NCI-H2029 treated with DMSO at 0.1 percent for 48 hours (cell line): ENCODE measurements at regions not wholly inside any gene's neighbourhood (a gene's known extent, or its start where the extent isn't known, plus 50 kb on each side); places are given as distances from the start of the nearest gene placed in this dataset.
"Not testable (repeated sequence)": the region's sequence is repeated elsewhere in the genome, so short reads cannot be mapped to it uniquely, and the experiment has no call there.

Experiments
- DNase-seq: peaks from one replicate; lab custom pipeline; 2025; lab: John Stamatoyannopoulos, UW

DNA sequence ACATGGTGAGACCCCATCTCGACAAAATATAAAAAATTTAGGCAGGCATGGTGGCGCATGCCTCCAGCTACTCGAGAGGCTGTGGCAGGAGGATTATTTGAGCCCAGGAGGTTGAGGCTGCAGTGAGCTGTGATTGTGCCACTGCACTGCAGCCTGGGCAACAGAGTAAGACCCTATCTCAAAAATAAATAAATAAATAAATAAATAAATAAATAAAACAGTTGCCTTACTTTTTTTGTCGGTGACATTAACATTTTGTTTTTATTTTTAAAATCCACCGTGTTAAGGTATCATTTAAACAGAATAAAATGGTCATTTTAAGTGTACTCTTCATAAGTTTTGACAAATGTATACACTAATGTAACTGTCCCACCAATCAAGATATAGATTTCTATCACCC lies 57.0 kb downstream of the RASL11A start:
- no peak for DNase-seq

DNA sequence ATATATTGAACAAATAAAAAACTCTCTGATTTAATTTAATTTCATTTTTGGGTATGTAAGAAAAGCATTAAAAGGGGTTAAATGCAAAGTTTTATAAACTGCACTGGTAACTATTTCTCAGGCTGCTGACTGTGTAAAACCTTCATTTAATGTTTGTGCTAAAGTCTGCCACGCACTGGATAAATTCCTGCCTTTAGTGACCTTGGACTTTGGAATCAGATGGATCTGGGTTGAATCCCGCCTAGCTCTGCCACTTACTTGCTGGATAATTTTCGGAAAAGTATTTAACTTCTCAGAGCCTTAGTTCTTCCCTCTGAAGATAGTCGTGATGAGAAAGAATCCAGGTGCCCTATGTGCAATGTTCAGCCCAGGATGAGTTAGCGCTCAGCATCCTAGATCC lies 58.6 kb downstream of the RASL11A start:
- no peak for DNase-seq

DNA sequence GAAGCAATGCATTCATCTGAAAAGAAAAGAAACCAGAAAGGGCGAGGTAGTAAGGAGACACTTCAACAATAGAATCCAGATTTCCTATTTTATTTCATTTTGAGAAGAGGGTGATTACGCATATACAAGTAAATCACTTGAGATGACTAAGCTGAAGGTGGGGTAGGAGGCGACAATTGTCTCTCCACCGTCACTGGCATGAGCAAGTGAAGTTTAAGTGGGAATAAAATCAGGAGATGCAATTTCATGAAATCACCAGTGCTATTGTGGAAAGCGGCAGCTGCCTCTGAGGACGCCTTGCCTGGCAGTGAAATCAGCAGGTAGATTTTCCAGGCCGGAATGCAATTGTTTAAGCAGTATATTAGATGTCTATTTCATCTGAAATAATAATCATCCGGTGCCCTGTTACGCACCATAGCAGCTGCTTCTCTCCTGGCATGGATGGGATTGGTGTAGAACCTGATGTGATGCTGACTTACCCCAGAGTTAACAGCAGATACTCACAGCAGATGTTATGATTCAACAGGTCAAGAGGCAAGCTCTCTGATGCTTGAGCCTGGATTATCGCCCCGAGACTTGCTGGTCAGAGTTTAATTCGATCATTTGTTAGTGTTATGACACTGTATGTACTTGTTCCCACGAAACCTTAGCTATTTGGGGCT lies 64.3 kb downstream of the RASL11A start:
- DNase-seq, result no peak

DNA sequence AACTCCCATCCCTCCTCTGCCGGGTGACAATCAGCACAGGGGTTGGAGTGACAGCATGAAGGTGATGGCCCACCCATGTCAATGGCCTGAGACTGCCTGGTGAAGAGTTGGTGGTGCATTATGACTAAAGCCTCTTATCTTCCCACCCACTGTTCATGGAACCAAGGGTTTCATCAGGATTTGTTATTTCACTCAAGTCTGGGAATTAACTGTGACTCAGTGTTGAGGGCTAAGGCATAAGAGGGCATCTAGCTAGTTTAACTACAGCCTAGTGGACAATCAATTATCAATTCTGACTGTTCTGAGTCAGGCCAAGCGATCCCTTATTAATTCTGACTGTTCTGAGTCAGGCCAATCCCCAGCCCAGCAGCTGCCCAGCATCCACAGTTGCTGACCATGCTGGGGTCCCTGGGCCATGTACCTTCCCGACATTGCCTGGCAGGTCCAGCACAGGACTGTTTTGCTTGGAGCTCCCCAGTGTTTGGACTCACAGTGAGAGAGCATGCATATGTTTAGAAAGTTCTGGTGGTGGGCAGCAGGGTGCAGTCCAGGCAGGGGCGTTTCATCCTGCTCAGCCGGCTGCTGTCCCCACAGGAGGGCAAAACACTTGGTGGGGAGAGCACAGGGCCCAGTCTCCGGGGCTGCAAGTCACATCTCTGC lies 65.5 kb downstream of the RASL11A start:
- DNase-seq, result no peak

DNA sequence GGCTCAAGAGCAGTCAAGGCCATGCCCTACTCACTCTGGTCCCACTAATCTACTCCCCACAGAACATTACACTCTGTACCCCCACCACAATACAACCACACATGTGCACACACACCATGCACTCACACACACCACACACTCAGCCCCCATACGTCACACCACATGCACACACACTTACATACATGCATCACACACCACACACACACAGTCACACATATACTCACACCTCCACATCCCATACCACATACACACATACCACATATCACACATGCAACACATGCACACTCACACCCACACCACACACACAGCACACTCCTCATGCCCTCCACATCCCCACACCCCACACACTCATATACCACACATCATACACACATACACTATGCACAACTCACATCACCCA lies 67.6 kb downstream of the RASL11A start:
- DNase-seq, result no peak

DNA sequence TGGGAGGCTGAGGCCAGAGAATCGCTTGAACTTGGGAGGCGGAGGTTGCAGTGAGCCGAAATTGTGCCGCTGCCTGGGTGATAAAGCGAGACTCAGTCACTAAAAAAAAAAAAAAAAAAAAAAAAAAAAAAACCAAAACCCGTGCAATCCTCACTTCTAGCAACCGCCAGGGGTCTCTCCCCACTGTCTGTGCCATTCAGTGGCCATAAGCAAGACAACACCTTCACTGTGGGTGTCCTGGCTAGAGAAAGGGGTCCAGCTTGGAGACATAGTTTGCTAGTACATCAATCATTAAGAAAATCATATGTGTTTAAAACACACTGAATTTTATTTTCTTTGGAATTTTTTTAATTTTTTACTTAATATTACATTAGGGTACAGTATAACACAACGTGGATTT lies 68.2 kb downstream of the RASL11A start:
- DNase-seq, result no peak

- DNase-seq, result no peak
Observed at GRCh38 chr13:27339299-27339698, 68.7 kb downstream of the RASL11A start.

- DNase-seq, result no peak
Observed at GRCh38 chr13:27341616-27342015, 71.0 kb downstream of the RASL11A start.

DNA sequence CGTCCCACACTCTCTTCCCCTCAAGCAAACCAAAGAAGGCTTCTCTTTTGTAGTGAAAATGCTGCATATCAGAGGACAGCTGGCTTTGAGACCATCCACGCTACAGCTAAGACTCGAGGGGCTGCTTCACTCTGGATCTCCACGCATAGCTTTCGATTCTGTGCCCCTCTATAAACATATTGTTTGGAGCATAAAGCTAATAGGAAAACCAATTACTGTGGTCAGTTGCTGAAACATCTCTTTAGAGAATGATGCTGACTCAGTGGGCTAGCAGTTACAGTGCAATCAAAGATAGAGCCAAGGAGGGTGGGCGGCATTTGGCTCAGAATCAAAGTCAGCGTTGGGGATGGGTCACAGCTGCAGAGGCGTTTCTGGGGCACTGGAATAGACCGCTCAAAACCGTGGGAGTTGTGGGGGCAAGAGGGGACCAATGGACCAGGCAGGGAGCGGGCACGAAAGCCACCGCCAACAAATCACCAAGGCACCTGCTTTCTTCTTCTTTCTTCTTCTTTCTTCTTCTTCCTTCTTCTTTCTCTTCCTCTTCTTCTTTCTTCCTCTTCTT lies 76.7 kb downstream of the RASL11A start:
- DNase-seq, result no peak

GRCh38 chr13:27348461-27348860 lies 76.0 kb upstream of the GTF3A start:
- DNase-seq, result no peak

DNA sequence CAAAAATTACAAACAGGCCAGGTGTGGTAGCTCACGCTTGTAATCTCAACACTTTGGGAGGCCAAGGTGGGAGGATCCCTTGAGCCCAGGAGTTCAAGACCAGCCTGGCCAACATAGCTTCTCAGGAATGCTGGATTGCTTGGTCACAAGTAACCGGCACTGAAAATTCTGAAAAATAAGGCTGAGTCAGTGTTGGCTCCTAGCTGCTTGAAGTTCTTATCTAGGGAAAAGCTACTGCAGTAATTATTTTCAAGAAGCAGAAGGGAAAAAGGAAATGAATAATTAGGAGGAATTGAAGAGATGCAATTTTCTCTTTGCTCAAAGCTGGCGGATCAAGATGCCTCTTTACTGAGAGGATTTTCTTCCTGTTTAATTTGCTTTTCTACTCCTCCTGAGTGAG lies 75.0 kb upstream of the GTF3A start:
- DNase-seq, result no peak

DNA sequence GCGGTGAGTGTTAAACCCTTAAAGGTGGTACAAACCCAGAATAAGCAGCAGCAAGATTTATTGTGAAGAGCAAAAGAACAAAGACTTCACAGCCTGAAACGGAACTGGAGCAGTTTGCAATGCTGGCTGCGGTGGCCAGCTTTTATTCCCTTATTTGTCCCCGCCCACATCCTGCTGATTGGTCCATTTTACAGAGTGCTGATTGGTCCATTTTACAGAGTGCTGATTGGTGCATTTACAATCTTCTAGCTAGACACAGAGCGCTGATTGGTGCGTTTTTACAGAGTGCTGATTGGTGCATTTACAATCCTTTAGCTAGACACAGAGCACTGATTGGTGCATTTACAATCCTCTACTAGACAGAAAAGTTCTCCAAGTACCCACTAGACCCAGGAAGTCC lies 73.6 kb upstream of the GTF3A start:
- not testable (repeated sequence) for DNase-seq

- no peak for DNase-seq
Observed at GRCh38 chr13:27352698-27353097, 71.7 kb upstream of the GTF3A start.

- DNase-seq, result no peak
Observed at GRCh38 chr13:27353166-27353583, 71.2 kb upstream of the GTF3A start.

DNA sequence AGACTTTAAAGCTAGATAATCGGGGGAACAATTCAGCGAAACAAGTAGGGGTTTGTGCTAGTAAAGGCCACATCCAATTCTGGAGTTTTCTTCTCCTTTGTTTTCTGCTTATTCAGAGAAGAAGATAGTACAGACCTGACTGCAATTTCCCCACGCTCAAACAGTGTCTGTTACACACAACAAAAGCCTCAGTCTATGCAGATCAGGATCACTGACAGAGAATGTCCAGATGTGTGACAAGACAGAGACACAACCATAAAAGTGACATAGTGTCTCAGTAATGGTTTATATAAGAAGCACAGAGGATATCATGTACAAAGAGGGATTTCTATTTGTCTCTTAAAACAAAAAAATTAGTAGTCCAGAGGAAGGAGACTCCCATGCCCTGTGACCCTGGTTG lies 70.7 kb upstream of the GTF3A start:
- DNase-seq, result no peak

- no peak for DNase-seq
Observed at GRCh38 chr13:27354379-27354778, 70.0 kb upstream of the GTF3A start.

DNA sequence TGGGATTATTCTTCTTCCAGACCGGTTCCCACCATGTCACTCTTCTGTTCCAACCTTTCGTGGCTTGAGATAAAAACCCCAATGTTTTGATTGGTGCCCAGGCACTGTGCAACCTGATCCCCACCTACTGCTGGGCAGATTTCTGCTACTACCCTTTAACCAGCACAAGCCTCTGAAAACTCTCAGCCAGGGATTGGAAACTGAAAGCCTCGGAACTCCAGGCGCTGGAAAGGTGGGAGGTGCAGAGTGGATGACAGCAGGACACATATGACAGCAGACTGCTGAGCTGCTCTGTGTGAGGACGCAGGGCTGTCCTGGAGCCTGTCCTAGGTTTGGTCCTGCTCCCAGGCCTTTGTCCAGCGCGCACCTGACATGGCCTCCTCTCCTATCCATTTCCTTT lies 68.5 kb upstream of the GTF3A start:
- DNase-seq, result no peak

- DNase-seq, result no peak
Observed at GRCh38 chr13:27358420-27358819, 66.0 kb upstream of the GTF3A start.

DNA sequence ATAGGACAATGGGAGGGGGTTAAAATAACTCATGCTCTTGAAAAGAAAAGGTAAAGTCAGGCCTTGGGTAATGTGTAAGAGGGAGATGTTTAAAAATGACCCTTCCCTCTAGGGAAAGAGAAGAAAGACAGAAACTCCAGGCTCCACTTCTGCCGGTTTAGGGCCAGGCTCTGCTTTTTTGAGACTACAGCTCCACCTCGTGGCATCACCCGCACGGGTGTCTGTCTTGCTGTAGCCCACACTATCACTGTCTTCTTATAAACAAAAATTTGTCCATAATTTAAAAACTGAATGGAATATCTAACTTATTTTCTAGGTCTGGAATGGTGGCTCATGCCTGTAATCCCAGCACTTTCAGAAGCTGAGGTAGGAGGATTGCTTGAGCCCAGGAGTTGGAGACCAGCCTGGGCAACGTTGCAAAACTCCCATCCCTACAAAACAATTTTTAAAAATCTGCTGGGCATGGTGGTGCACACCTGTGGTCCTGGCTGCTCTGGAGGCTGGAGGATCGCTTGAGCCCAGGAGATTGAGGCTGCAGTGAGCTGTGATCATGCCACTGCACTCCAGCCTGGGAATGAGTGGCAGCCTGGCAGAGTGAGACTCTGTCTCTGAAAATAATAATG lies 65.1 kb upstream of the GTF3A start:
- peak; percentile 21 for DNase-seq

DNA sequence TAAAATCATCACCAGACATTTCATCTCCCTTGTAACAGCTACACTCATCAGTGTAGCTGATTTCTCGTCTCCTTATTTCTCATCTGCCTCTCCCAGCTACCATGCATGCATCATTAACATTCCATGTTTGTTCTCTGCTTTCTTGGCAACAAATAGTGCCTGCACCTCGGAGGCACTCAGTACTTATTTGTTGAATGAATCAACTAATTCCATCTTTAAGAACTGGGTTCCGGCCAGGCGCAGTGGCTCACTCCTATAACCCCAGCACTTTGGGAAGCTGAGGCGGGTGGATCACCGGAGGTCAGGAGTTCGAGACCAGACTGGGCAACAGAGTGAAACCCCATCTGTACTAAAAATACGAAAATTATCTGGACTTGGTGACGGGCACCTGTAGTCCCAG lies 63.9 kb upstream of the GTF3A start:
- no peak for DNase-seq

DNA sequence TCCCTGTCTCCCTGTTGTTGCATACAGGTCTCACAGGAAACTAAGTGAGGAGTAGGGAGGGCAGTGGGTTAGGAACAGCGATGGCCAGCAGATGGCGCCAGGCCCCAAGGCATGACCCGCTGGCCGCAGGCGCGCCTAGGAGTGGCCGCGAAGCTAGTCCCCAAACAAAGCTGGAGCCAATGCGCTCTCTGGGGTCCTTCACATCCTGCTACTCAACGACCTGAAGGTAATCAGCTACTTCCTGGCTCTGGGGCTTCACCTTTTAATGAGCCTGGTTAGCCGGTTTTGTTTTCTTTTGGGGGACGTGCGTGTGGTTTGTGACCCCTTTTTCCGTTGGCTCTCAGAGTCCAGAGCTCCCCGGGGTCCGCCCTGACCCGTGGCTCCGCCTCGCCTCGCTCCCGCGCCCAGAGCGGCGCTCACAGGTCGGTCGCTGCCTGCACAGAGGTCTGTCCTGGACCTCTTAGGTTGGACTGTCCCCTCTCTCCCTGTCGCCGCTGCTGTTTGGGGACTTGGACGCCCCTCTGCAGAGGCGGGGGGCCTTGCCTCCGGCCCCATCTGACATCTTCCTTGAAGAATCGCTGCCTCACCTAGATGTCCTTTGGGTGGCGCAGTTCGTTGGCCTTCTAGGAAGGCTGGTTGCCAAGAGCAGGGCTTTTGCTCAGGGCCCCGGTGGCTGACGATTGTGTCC lies 62.2 kb upstream of the GTF3A start:
- peak; percentile 58 for DNase-seq

DNA sequence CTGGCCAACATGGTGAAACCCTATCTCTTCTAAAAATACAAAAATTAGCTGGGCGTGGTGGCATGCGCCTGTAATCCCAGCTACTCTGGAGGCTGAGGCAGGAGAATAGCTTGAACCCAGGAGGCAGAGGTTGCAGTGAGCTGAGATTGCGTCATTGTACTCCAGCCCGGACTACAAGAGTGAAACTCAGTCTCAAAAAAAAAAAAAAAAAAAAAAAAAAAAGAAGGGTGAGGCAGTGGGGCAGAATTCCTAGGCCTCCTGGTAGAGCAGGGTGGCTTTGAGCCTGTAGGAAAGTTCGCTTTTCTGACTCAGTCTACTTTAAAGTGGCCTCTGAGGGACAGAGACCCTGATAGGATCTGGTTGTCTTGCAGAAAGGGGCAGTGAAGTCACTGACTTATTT lies 60.8 kb upstream of the GTF3A start:
- not testable (repeated sequence) for DNase-seq

DNA sequence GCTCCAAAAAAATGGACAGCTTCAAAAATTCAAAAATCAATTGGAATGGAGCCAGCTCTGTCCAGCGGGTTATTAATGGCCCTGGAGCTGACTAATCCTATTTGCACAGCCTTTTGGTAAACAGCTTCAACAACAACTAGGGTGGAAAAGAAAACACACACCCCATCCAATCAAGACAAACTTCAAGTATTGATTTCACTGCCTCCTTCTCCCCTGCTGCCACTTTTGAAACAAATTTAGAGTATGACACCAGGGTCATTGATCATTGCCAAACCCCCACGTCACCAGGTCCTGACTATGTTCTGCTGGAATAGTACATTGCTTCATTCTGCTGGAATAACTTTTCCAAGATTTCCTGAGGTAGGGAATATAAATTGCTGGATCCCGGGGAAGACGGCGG lies 56.8 kb upstream of the GTF3A start:
- DNase-seq, result no peak
